ENCODE measurements at regions not wholly inside any gene's neighbourhood (a gene's known extent, or its start where the extent isn't known, plus 50 kb on each side); places are given as distances from the start of the nearest gene placed in this dataset.

GRCh38 chr14:101681795-101682194, 79.7 kb upstream of the PPP2R5C start:
- Histone ChIP-seq H3K9ac (ENCODE audit: low read length) (no peak overlapping the region), H2AFZ (ENCODE audit: low read depth, low read length) (no peak overlapping the region), H3K27ac (ENCODE audit: low read depth, low read length) (no peak overlapping the region), H3K79me2 (ENCODE audit: insufficient read depth, low read length) (no peaks in the 10 kb centered on the region), H3K9me3 (ENCODE audit: insufficient read depth, low read depth, low read length) (no peaks in the 10 kb centered on the region), H3K36me3 (ENCODE audit: insufficient read depth, low read length) (no peaks in the 10 kb centered on the region), H3K4me3 (ENCODE audit: insufficient read depth, low read depth, low read length) (no peak overlapping the region), H3K4me1 (ENCODE audit: insufficient read depth, low read length) (no peaks in the 10 kb centered on the region), H3K27me3 (ENCODE audit: insufficient read depth, low read length) (peaks cover 4% of the 10 kb centered on the region), H4K20me1 (ENCODE audit: insufficient read depth, low read length) (no peaks in the 10 kb centered on the region), H3K4me2 (ENCODE audit: low read length) (no peak overlapping the region)
- H3K4me3 Mint-ChIP-seq (ENCODE audit: unreplicated experiment), result no peak overlapping the region
- no peak for FAIRE-seq
- DNase-seq (ENCODE audit: low read depth), result no peak
- no peaks in the 10 kb centered on the region for H3K4me1 Mint-ChIP-seq (ENCODE audit: low read depth, unreplicated experiment)
- no peaks in the 10 kb centered on the region for H3K9me3 Mint-ChIP-seq (ENCODE audit: unreplicated experiment)
- no peak for TF ChIP-seq EZH2 (IDR thresholded peaks at IDR 0.05; ENCODE audit: insufficient read depth, low read length)
- TF ChIP-seq CTCF (IDR thresholded peaks at IDR 0.05; ENCODE audit: insufficient read depth, low read depth, low read length), result no peak
- H3K27ac Mint-ChIP-seq (ENCODE audit: unreplicated experiment), result no peak overlapping the region
- H3K27me3 Mint-ChIP-seq (ENCODE audit: low read depth, unreplicated experiment), result peaks cover 44% of the 10 kb centered on the region
- no peaks in the 10 kb centered on the region for H3K36me3 Mint-ChIP-seq (ENCODE audit: low read depth, unreplicated experiment)

GRCh38 chr14:101683365-101683764, 78.1 kb upstream of the PPP2R5C start:
- DNase-seq (ENCODE audit: low read depth) (no peak), FAIRE-seq (no peak)
- no peak overlapping the region for H3K4me2 ChIP-seq (ENCODE audit: low read length)
- no peak overlapping the region for H3K27ac ChIP-seq (ENCODE audit: low read depth, low read length)
- H3K79me2 ChIP-seq (ENCODE audit: insufficient read depth, low read length), result no peaks in the 10 kb centered on the region
- no peak overlapping the region for H3K4me3 ChIP-seq (ENCODE audit: insufficient read depth, low read depth, low read length)
- H3K9ac ChIP-seq (ENCODE audit: low read length), result no peak overlapping the region
- H3K9me3 Mint-ChIP-seq (ENCODE audit: unreplicated experiment), result peaks cover 4% of the 10 kb centered on the region
- H3K27me3 ChIP-seq (ENCODE audit: insufficient read depth, low read length), result peaks cover 4% of the 10 kb centered on the region
- no peak overlapping the region for H3K4me3 Mint-ChIP-seq (ENCODE audit: unreplicated experiment)
- no peak overlapping the region for H3K27ac Mint-ChIP-seq (ENCODE audit: unreplicated experiment)
- H3K4me1 Mint-ChIP-seq (ENCODE audit: low read depth, unreplicated experiment), result no peaks in the 10 kb centered on the region
- H3K36me3 Mint-ChIP-seq (ENCODE audit: low read depth, unreplicated experiment), result no peaks in the 10 kb centered on the region
- TF ChIP-seq CTCF (IDR thresholded peaks at IDR 0.05; ENCODE audit: insufficient read depth, low read depth, low read length) (no peak), EZH2 (IDR thresholded peaks at IDR 0.05; ENCODE audit: insufficient read depth, low read length) (no peak)
- H2AFZ ChIP-seq (ENCODE audit: low read depth, low read length), result no peak overlapping the region
- no peaks in the 10 kb centered on the region for H3K9me3 ChIP-seq (ENCODE audit: insufficient read depth, low read depth, low read length)
- H3K36me3 ChIP-seq (ENCODE audit: insufficient read depth, low read length), result no peaks in the 10 kb centered on the region
- H3K4me1 ChIP-seq (ENCODE audit: insufficient read depth, low read length), result no peaks in the 10 kb centered on the region
- no peaks in the 10 kb centered on the region for H4K20me1 ChIP-seq (ENCODE audit: insufficient read depth, low read length)
- H3K27me3 Mint-ChIP-seq (ENCODE audit: low read depth, unreplicated experiment), result peaks cover 45% of the 10 kb centered on the region

GRCh38 chr14:101687756-101688546, 73.6 kb upstream of the PPP2R5C start:
- no peak overlapping the region for H3K4me3 ChIP-seq (ENCODE audit: insufficient read depth, low read depth, low read length)
- no peaks in the 10 kb centered on the region for H3K36me3 ChIP-seq (ENCODE audit: insufficient read depth, low read length)
- no peaks in the 10 kb centered on the region for H3K9me3 ChIP-seq (ENCODE audit: insufficient read depth, low read depth, low read length)
- Mint-ChIP-seq H3K4me1 (ENCODE audit: low read depth, unreplicated experiment) (no peaks in the 10 kb centered on the region), H3K27me3 (ENCODE audit: low read depth, unreplicated experiment) (peaks cover 68% of the 10 kb centered on the region), H3K4me3 (ENCODE audit: unreplicated experiment) (no peak overlapping the region), H3K36me3 (ENCODE audit: low read depth, unreplicated experiment) (peaks cover 2% of the 10 kb centered on the region), H3K9me3 (ENCODE audit: unreplicated experiment) (peaks cover 8% of the 10 kb centered on the region), H3K27ac (ENCODE audit: unreplicated experiment) (no peak overlapping the region)
- H4K20me1 ChIP-seq (ENCODE audit: insufficient read depth, low read length), result no peaks in the 10 kb centered on the region
- no peak for TF ChIP-seq EZH2 (IDR thresholded peaks at IDR 0.05; ENCODE audit: insufficient read depth, low read length)
- no peak for TF ChIP-seq CTCF (IDR thresholded peaks at IDR 0.05; ENCODE audit: insufficient read depth, low read depth, low read length)
- H3K27ac ChIP-seq (ENCODE audit: low read depth, low read length), result no peak overlapping the region
- DNase-seq (ENCODE audit: low read depth) (no peak), FAIRE-seq (no peak)
- no peaks in the 10 kb centered on the region for H3K4me1 ChIP-seq (ENCODE audit: insufficient read depth, low read length)
- no peak overlapping the region for H3K9ac ChIP-seq (ENCODE audit: low read length)
- H3K27me3 ChIP-seq (ENCODE audit: insufficient read depth, low read length), result peaks cover 6% of the 10 kb centered on the region
- no peak overlapping the region for H3K4me2 ChIP-seq (ENCODE audit: low read length)
- no peaks in the 10 kb centered on the region for H3K79me2 ChIP-seq (ENCODE audit: insufficient read depth, low read length)
- H2AFZ ChIP-seq (ENCODE audit: low read depth, low read length), result no peak overlapping the region

All from astrocyte (in vitro differentiated cells and primary cell).